ENCODE measurements at regions not wholly inside any gene's neighbourhood (a gene's known extent, or its start where the extent isn't known, plus 50 kb on each side); places are given as distances from the start of the nearest gene placed in this dataset.

DNA sequence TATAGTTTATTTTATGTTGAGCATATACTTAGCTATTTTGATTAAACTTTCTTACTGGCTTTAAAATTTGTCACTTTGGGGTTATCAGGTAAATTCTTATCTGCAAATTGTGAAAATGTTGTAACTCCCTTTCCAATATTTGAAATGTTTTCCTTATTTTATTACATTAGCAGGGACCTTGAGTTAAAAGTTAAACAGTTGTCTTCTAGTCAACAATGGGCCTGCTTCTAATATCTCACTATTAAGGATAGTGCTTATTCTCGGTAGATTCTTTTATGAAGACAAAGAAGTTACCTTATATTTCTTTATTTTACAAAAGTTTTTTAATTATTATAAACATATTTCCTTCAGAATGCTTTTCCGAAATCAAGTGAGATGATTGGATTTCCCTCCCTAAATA lies 53.7 kb upstream of the AHR start:
- Histone ChIP-seq H3K36me3 (ENCODE audit: insufficient read depth, low read length) (no peaks in the 10 kb centered on the region), H3K9me3 (ENCODE audit: low read length) (no peaks in the 10 kb centered on the region), H3K4me1 (ENCODE audit: insufficient read depth, low read length, severe bottlenecking) (no peaks in the 10 kb centered on the region), H3K4me3 (ENCODE audit: low read depth, low read length, poor library complexity, severe bottlenecking) (no peak overlapping the region), H3K4me2 (ENCODE audit: low read length) (no peak overlapping the region), H4K20me1 (ENCODE audit: insufficient read depth, low read length) (no peaks in the 10 kb centered on the region), H2AFZ (ENCODE audit: low read length) (no peak overlapping the region), H3K9ac (ENCODE audit: low read length) (no peak overlapping the region), H3K79me2 (ENCODE audit: insufficient read depth, low read length) (no peaks in the 10 kb centered on the region), H3F3A (ENCODE audit: insufficient read depth, low read length) (no peaks in the 10 kb centered on the region), H3K27ac (ENCODE audit: low read depth, low read length, poor library complexity, severe bottlenecking) (no peak overlapping the region), H3K27me3 (ENCODE audit: insufficient read depth, low read length) (no peaks in the 10 kb centered on the region), H3K9me2 (ENCODE audit: low read depth, low read length) (no peaks in the 10 kb centered on the region)
- TF ChIP-seq EZH2 (IDR thresholded peaks at IDR 0.05; ENCODE audit: borderline replicate concordance, low read length) = no peak
- TF ChIP-seq, protein P1, sequence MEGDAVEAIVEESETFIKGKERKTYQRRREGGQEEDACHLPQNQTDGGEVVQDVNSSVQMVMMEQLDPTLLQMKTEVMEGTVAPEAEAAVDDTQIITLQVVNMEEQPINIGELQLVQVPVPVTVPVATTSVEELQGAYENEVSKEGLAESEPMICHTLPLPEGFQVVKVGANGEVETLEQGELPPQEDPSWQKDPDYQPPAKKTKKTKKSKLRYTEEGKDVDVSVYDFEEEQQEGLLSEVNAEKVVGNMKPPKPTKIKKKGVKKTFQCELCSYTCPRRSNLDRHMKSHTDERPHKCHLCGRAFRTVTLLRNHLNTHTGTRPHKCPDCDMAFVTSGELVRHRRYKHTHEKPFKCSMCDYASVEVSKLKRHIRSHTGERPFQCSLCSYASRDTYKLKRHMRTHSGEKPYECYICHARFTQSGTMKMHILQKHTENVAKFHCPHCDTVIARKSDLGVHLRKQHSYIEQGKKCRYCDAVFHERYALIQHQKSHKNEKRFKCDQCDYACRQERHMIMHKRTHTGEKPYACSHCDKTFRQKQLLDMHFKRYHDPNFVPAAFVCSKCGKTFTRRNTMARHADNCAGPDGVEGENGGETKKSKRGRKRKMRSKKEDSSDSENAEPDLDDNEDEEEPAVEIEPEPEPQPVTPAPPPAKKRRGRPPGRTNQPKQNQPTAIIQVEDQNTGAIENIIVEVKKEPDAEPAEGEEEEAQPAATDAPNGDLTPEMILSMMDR (IDR thresholded peaks at IDR 0.05; ENCODE audit: low read length) = no peak

DNA sequence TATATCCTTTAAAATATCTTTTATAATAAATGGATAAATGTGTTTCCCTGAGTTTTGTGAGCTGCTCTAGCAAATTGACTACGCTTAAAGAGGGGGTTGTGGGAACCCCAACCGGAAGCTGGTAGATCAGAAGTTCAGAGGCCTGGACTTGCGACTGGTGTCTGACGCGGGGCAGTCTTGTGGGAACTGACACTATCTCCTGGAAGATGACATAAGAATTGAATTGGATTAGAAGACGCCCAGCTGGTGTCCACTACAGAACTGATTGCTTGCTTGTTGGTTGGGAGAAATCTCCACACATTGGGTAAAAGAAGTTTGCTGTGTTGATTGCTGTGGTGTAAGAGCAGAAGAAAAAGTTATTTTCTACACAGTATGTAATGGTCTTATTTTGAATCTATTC lies 51.1 kb upstream of the AHR start:
- Histone ChIP-seq H3F3A (ENCODE audit: insufficient read depth, low read length) (no peaks in the 10 kb centered on the region), H3K27me3 (ENCODE audit: insufficient read depth, low read length) (no peaks in the 10 kb centered on the region), H3K9me3 (ENCODE audit: low read length) (no peaks in the 10 kb centered on the region), H3K9ac (ENCODE audit: low read length) (no peak overlapping the region), H3K4me1 (ENCODE audit: insufficient read depth, low read length, severe bottlenecking) (no peaks in the 10 kb centered on the region), H3K9me2 (ENCODE audit: low read depth, low read length) (no peaks in the 10 kb centered on the region), H3K4me2 (ENCODE audit: low read length) (no peak overlapping the region), H3K79me2 (ENCODE audit: insufficient read depth, low read length) (no peaks in the 10 kb centered on the region), H3K36me3 (ENCODE audit: insufficient read depth, low read length) (no peaks in the 10 kb centered on the region), H4K20me1 (ENCODE audit: insufficient read depth, low read length) (no peaks in the 10 kb centered on the region), H3K27ac (ENCODE audit: low read depth, low read length, poor library complexity, severe bottlenecking) (no peak overlapping the region), H3K4me3 (ENCODE audit: low read depth, low read length, poor library complexity, severe bottlenecking) (no peak overlapping the region), H2AFZ (ENCODE audit: low read length) (no peak overlapping the region)
- TF ChIP-seq, protein P1 (IDR thresholded peaks at IDR 0.05; ENCODE audit: low read length) = no peak
- no peak for TF ChIP-seq EZH2 (IDR thresholded peaks at IDR 0.05; ENCODE audit: borderline replicate concordance, low read length)

DNA sequence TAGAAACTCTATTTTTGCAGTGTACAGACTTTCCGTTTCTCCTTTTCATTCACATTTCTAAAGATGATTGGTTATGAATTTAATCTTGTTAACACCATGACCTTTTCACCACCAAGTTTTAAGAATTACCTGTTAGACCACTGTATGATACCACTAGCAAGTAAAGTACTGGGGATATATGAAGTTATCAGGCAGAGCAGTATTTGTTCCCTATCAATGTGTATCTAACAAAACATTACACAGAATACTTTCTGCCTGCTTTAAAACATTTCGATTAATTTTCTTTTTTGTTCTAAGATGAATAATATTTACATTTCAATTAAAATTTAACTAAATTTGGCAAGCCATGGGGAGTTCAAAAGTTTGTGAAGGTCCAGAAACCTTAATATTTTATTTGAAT lies 49.9 kb upstream of the AHR start:
- Histone ChIP-seq H3F3A (ENCODE audit: insufficient read depth, low read length) (no peaks in the 10 kb centered on the region), H3K36me3 (ENCODE audit: insufficient read depth, low read length) (no peaks in the 10 kb centered on the region), H3K4me1 (ENCODE audit: insufficient read depth, low read length, severe bottlenecking) (no peaks in the 10 kb centered on the region), H3K4me2 (ENCODE audit: low read length) (no peak overlapping the region), H3K79me2 (ENCODE audit: insufficient read depth, low read length) (no peaks in the 10 kb centered on the region), H3K27me3 (ENCODE audit: insufficient read depth, low read length) (no peaks in the 10 kb centered on the region), H3K27ac (ENCODE audit: low read depth, low read length, poor library complexity, severe bottlenecking) (no peak overlapping the region), H3K4me3 (ENCODE audit: low read depth, low read length, poor library complexity, severe bottlenecking) (no peak overlapping the region), H3K9ac (ENCODE audit: low read length) (no peak overlapping the region), H3K9me3 (ENCODE audit: low read length) (no peaks in the 10 kb centered on the region), H2AFZ (ENCODE audit: low read length) (no peak overlapping the region), H3K9me2 (ENCODE audit: low read depth, low read length) (no peaks in the 10 kb centered on the region), H4K20me1 (ENCODE audit: insufficient read depth, low read length) (no peaks in the 10 kb centered on the region)
- TF ChIP-seq, protein P1 (IDR thresholded peaks at IDR 0.05; ENCODE audit: low read length) = no peak
- TF ChIP-seq EZH2 (IDR thresholded peaks at IDR 0.05; ENCODE audit: borderline replicate concordance, low read length) = no peak
